Fibroblast of lung (primary cell): ENCODE measurements at regions not wholly inside any gene's neighbourhood (a gene's known extent, or its start where the extent isn't known, plus 50 kb on each side); places are given as distances from the start of the nearest gene placed in this dataset.

Experiments used
- DNase-seq, 2 donors: peaks; one replicate each; pipeline versions ENCODE4 v3.0.0 to v3.0.0-alpha.2; 2010; ENCODE audit warnings: low read depth in 2 of 2
- H2AFZ ChIP-seq: 2 replicates; pipeline ENCODE4 v1.5.1; 2012; ENCODE audit warnings: low read length, control low read depth, inconsistent platforms
- H3K27ac ChIP-seq: 2 replicates; pipeline ENCODE4 v1.5.1; 2011; ENCODE audit warnings: low read length, control low read depth; ENCODE audit not compliant: insufficient read depth
- H3K27me3 ChIP-seq: 2 replicates; pipeline ENCODE4 v1.5.1; 2011; ENCODE audit warnings: mild to moderate bottlenecking, low read length; ENCODE audit not compliant: control insufficient read depth, insufficient read depth
- H3K36me3 ChIP-seq: 2 replicates; pipeline ENCODE4 v1.5.1; 2011; ENCODE audit warnings: low read length; ENCODE audit not compliant: control insufficient read depth, insufficient read depth
- H3K4me1 ChIP-seq: 2 replicates; pipeline ENCODE4 v1.5.1; 2011; ENCODE audit warnings: low read length; ENCODE audit not compliant: control insufficient read depth, insufficient read depth; ENCODE audit errors: extremely low read depth
- H3K4me2 ChIP-seq: 2 replicates; pipeline ENCODE4 v1.5.1; 2011; ENCODE audit warnings: low read length, control low read depth; ENCODE audit not compliant: insufficient read depth; ENCODE audit errors: extremely low read depth
- H3K4me3 ChIP-seq, 4 experiments: fragments of 200-600 bp in 1 of 4; sonication (generic) in 1 of 4; replicated peaks in 1 of 4; 2 replicates each; pipeline ENCODE4 v1.5.1; 2011 to 2016; ENCODE audit warnings: low read length in 4 of 4, low read depth in 3 of 4, mild to moderate bottlenecking in 3 of 4, control low read depth in 2 of 4, inconsistent platforms in 1 of 4, mixed read lengths in 1 of 4; ENCODE audit not compliant: insufficient read depth in 1 of 4; ENCODE audit errors: control extremely low read depth in 1 of 4
- H3K79me2 ChIP-seq: 2 replicates; pipeline ENCODE4 v1.5.1; 2012; ENCODE audit warnings: mild to moderate bottlenecking, low read length, inconsistent platforms; ENCODE audit not compliant: control insufficient read depth, insufficient read depth
- H3K9ac ChIP-seq: 2 replicates; pipeline ENCODE4 v1.5.1; 2011; ENCODE audit warnings: mild to moderate bottlenecking, low read length, control low read depth; ENCODE audit not compliant: insufficient read depth
- H3K9me3 ChIP-seq: 2 replicates; pipeline ENCODE4 v1.5.1; 2012; ENCODE audit warnings: low read depth, low read length; ENCODE audit not compliant: control insufficient read depth, insufficient read depth
- H4K20me1 ChIP-seq: 2 replicates; pipeline ENCODE4 v1.5.1; 2011; ENCODE audit warnings: low read length; ENCODE audit not compliant: control insufficient read depth, insufficient read depth; ENCODE audit errors: extremely low read depth
- EZH2 ChIP-seq: IDR thresholded peaks from 2 replicates; pipeline ENCODE4 v1.5.1; 2012; ENCODE audit warnings: low read length, control low read depth, mild to moderate bottlenecking; ENCODE audit errors: missing control alignments
- TF ChIP-seq, protein P1 (sequence below), 2 donors: IDR thresholded peaks in 1 of 2; conservative IDR thresholded peaks in 1 of 2; 1 replicate in 1 of 2; 2 replicates in 1 of 2; pipeline ENCODE4 v1.5.1; 2011 to 2012; ENCODE audit warnings: low read length in 2 of 2, control low read depth in 1 of 2, inconsistent platforms in 1 of 2, low read depth in 1 of 2, mild to moderate bottlenecking in 1 of 2

DNA sequence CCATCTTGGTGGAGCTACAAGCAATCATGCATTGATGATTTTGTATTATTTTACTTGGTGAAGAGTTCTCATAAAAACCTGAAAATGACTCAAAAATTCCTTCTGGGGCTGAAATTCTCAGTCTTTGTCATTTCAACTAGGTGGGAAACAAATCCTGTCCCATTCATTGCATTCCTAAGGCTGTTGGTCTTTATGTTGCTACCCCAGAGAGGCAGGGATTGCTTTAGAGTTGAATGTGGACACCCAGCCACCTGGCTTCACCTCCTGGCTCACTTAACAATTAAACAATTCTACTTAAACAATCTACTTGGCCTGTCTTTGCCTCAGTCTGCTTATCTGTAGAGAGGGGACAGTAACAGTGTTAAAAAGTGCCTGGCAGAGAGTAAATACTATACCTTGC lies 117.3 kb upstream of the UBE3A start:
- H2AFZ ChIP-seq, result no peak overlapping the region
- no peaks in the 10 kb centered on the region for H3K9me3 ChIP-seq

DNA sequence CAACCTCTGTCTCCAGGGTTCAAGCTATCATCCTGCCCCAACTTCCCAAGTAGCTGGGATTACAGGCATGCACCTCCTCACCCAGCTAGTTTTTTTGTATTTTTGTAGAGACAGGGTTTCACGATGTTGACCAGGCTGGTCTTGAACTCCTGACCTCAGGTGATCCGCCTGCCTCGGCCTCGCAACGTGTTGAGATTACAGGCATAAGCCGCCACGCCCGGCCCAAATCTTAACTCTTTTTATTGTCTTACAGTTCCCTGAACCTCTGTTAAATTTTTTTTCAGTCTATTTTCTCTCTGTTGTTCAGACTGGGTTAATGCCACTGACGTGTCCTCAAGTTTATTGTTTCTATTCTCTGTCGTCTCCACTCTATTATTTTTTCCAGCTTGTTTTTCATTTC lies 115.8 kb upstream of the UBE3A start:
- no peak for DNase-seq
- Histone ChIP-seq H3K27me3 (no peaks in the 10 kb centered on the region), H3K4me1 (no peaks in the 10 kb centered on the region), H3K4me3 (no peak overlapping the region), H3K4me2 (no peak overlapping the region), H2AFZ (no peak overlapping the region), H3K36me3 (no peaks in the 10 kb centered on the region), H3K9ac (no peak overlapping the region), H3K27ac (no peak overlapping the region), H4K20me1 (no peaks in the 10 kb centered on the region), H3K79me2 (no peaks in the 10 kb centered on the region), H3K9me3 (no peaks in the 10 kb centered on the region)
- TF ChIP-seq, protein P1, sequence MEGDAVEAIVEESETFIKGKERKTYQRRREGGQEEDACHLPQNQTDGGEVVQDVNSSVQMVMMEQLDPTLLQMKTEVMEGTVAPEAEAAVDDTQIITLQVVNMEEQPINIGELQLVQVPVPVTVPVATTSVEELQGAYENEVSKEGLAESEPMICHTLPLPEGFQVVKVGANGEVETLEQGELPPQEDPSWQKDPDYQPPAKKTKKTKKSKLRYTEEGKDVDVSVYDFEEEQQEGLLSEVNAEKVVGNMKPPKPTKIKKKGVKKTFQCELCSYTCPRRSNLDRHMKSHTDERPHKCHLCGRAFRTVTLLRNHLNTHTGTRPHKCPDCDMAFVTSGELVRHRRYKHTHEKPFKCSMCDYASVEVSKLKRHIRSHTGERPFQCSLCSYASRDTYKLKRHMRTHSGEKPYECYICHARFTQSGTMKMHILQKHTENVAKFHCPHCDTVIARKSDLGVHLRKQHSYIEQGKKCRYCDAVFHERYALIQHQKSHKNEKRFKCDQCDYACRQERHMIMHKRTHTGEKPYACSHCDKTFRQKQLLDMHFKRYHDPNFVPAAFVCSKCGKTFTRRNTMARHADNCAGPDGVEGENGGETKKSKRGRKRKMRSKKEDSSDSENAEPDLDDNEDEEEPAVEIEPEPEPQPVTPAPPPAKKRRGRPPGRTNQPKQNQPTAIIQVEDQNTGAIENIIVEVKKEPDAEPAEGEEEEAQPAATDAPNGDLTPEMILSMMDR (conservative IDR thresholded peaks at IDR 0.05 in 1 of 2, IDR thresholded peaks at IDR 0.05 in 1 of 2; ENCODE audit: low read depth in 1 of 2, low read length in 2 of 2), result no peak

More for the DNA sequence above, 117.3 kb upstream of the UBE3A start:
- no peaks in the 10 kb centered on the region for H3K79me2 ChIP-seq
- no peaks in the 10 kb centered on the region for H3K36me3 ChIP-seq
- H3K4me1 ChIP-seq, result no peaks in the 10 kb centered on the region
- no peak overlapping the region for H3K4me2 ChIP-seq
- no peaks in the 10 kb centered on the region for H3K27me3 ChIP-seq
- no peak overlapping the region for H3K9ac ChIP-seq
- no peaks in the 10 kb centered on the region for H4K20me1 ChIP-seq
- no peak for TF ChIP-seq EZH2
- TF ChIP-seq, protein P1 (conservative IDR thresholded peaks at IDR 0.05 in 1 of 2, IDR thresholded peaks at IDR 0.05 in 1 of 2; ENCODE audit: low read depth in 1 of 2, low read length in 2 of 2), result no peak
- no peak for DNase-seq
- H3K27ac ChIP-seq, result no peak overlapping the region
- H3K4me3 ChIP-seq, result no peak overlapping the region

GRCh38 chr15:25548600-25548999 lies 109.8 kb upstream of the UBE3A start:
- Histone ChIP-seq H3K79me2 (no peaks in the 10 kb centered on the region), H3K36me3 (no peaks in the 10 kb centered on the region), H3K9ac (no peak overlapping the region), H3K4me2 (no peak overlapping the region), H3K9me3 (no peaks in the 10 kb centered on the region), H3K4me1 (no peaks in the 10 kb centered on the region), H3K27me3 (no peaks in the 10 kb centered on the region), H3K4me3 (no peak overlapping the region), H4K20me1 (no peaks in the 10 kb centered on the region), H3K27ac (no peak overlapping the region), H2AFZ (no peak overlapping the region)
- TF ChIP-seq EZH2, result no peak
- TF ChIP-seq, protein P1 (conservative IDR thresholded peaks at IDR 0.05 in 1 of 2, IDR thresholded peaks at IDR 0.05 in 1 of 2; ENCODE audit: low read depth in 1 of 2, low read length in 2 of 2), result no peak
- DNase-seq, result no peak
